ACHN (cell line): ENCODE measurements at regions not wholly inside any gene's neighbourhood (a gene's known extent, or its start where the extent isn't known, plus 50 kb on each side); places are given as distances from the start of the nearest gene placed in this dataset.
"Not testable (repeated sequence)": the region's sequence is repeated elsewhere in the genome, so short reads cannot be mapped to it uniquely, and the experiment has no call there.

Experiments used
- DNase-seq: peaks from one replicate; pipeline ENCODE4 v3.0.0-alpha.2; 2015
- in situ Hi-C: cut with HindIII; loops from 2 replicates; pipeline ENCODE4 v1.10.0; 2017; ENCODE audit warnings: low sequenced_read_pairs, low pct_ligation_motif_present, low pct_unique_long_range_greater_than_20kb

GRCh38 chr4:15202481-15202880, 200.2 kb downstream of the CPEB2 start:
- no peak for DNase-seq
- in situ Hi-C loops, result no loop called here

- in situ Hi-C loops, DNase-seq: not testable (repeated sequence)
These were observed 204.2 kb downstream of the CPEB2 start for GRCh38 chr4:15206526-15206925.

DNA sequence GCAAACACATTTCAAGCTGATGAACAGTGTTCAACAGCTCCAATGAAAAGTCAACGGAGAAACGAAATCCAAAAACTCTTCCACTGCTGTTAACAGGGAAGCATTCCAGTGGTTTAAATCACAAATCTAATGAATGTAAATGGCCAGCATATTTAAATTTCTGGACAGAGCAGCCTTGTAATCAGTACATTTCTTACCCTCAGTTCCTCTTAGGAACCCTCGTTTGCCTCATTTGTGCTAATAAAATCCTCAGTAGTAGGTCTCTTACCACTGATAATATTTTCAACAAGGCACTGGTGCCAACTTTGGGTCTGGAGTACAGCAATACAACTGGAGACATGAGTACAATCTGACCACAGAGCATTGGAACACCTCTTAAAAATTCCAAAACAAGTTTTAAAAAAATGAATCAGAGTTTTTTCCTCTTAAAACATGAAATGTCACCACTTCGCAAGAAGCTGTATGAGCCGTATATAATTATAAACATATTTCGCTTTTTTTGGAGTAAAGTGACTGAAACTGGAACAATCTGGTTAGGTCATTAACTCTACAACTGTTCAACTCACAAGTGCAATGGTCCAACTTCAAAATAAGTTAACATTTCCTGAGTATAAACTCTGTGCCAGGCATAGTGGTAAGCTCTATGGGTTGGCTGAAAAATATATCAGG, 211.2 kb downstream of the CPEB2 start:
- no peak for DNase-seq
- in situ Hi-C loops, result no loop called here

DNA sequence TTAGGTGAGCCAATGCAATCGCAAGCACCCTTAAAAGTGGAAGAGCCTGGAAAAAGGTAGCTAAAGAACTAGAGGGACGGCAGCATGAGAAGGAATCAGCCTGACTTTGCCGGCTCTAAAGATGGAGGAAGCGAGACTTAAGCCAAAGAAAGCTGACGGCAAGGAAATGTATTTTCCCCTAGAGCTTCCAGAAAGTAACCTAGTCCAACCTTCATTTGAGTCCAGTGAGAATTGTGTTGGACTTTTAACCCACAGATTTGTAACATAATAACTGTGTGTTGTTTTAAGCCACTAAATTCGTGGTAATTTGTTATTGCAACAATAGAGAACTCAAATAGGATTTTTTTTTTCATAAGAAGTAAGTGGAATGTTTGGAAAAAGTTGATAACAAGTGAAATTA, 212.7 kb upstream of the C1QTNF7 start:
- in situ Hi-C loops, result no loop called here
- DNase-seq, result no peak

- DNase-seq, result no peak
- in situ Hi-C loops, result no loop called here
These were observed 201.6 kb upstream of the C1QTNF7 start for GRCh38 chr4:15226203-15226602.

DNA sequence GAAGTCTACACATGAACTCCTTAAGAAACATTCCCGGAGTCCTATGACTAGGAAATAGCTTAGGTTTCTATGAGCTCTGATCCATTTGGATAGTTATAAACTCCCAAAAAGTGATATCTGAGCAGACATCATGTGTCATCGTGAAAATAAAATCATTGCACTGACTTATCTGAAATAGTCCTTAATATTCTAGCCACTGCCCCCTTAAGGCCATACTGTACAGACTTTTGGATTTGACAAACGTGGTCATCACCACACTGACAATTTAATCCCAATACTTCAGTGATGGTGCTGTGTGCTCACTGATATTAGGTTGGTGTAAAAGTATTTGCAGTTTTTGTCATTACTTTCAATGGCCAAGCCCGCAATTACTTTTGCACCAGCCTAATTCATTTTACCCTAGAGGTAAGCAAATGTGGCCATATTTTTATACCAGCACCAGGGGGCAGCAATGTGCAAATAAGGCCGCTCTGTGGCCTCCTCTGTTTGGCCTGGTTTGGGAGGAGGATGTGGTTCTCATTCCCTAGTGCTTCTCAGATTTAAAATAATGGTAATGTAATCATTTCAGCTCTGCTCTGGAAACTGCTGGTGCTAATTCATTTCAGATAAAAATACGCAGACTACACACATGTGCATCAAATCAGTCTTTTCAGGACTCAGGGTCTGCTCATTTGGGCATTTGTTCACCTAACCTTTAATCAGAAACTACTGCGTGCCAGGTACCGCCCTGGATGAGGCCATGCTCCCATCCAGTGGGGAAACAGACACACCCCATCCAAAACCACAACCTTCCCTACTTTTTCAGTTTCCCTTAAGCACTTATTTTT, 196.4 kb upstream of the C1QTNF7 start:
- DNase-seq, result peak; percentile 69
- in situ Hi-C loops, result no loop called here

DNA sequence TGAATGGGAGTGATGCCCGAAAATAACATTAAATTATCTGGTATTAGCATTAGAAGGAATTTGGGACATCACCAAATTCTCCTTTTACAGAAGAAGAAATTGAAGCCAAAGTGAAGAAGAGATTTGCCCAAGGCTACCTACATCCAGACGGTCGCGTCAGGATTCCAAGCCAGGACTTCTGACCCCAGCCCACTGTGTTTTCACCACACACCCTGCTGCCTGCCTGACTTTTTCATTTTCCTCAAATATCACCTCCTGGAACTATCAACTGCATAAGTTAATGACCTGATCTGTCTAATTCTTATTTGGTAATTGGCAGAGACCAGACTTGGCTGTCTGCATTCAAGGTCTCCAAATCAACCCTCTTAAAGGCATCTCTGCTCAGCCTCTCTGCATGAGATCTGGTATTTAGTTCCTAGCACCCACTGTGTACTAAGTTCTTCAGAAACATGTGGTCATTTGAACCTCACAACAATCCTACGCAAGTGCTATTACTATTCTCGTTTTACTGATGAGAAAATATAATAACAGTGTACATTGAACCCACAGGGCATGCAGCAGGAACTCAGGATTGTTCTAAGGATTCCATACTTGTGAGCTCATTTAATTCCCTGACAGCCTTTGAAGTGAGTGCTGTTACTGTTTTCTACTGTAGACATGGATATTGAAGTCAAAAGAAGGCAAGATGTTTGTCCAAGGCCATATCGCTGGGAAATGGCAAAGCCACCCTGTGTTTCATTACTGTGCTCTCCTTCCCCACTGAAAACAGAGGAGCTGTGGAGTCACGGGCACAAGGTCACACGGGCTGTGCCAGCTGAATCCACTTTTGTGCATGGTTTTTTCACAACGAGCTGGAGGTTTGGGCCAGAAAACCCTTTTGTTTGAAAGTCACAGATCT, 195.2 kb upstream of the C1QTNF7 start:
- in situ Hi-C loops, result no loop called here
- no peak for DNase-seq

DNA sequence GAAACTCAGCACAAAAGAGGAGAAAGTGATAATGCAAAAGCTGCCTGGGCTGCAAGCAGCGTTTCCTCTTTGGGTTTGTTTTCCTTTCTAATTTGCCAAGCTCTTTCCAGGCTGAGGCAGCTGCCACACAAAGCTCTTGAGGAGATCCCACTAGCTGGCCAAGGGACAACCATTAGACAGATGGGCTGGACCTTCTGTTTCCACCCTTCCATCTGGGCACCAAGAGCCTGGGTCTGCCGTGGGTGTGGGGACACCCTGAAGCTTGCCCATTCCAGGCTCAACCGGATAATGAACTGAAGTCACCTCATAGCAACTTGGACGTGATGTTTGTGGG, 194.6 kb upstream of the C1QTNF7 start:
- no peak for DNase-seq
- in situ Hi-C loops, result no loop called here

DNA sequence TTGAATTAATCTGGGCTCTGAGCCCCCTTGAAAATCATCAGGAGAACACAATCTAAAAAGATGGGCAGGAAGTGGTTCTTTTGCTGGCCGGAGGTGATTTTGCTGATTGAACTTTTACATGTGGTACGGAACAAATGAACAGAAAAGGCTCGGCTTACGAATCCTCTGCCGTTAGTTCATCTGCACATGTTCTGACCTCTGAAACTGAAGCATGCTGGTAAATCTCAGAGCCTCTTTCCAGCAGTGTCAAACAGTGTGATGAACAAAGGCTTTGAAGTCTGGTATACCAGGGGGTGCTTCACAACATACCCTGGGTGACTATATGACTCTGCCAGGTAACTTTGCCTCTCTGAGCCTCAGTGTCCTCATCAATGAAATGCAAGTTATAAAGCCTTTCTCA, 194.2 kb upstream of the C1QTNF7 start:
- in situ Hi-C loops, result no loop called here
- DNase-seq, result no peak

- in situ Hi-C loops, result no loop called here
- no peak for DNase-seq
These were observed 193.5 kb upstream of the C1QTNF7 start for GRCh38 chr4:15234116-15234855.

DNA sequence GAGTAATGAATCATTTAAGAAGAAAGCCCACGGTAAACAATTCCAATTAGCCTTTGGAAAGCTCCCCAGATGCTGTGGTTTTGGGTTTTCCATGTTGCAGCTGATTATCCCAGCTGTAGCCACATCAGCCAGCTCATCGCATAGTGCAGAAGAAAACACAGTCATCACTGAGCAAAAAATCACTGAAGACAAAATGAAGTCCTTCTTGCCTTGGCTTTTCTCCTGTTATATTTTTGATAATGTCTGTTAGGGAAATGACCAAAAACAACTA, 193.0 kb upstream of the C1QTNF7 start:
- in situ Hi-C loops, result no loop called here
- DNase-seq, result no peak

- DNase-seq, result no peak
- in situ Hi-C loops, result no loop called here
These were observed 192.7 kb upstream of the C1QTNF7 start for GRCh38 chr4:15235135-15235534.

DNA sequence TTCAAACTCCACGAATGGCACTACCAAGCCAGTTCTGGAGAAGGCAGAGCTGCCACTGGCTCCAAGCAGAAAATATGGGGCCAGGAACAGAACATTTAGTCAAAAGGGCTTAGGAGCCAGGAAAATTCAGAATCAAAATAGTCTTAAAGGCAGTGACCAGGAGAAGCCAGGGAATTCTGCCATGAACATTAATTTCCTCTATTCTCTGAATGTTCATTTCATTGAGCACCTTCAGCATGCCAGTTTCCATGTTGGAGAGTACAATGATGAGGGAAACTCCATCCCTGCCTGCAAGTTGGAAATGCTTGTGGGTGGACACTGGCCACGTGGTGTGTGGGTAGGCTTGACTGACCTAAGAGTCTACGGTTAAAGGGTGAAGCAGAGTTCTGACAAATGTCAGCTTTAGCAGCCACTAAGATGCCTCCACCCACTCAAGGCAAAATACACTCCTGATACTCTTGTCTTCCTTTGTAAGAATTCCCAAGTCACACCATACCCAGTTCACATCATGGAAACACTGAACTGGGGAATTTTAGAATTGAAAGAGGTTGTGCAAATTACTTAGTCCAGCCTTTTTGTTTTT, 190.1 kb upstream of the C1QTNF7 start:
- DNase-seq, result no peak
- in situ Hi-C loops, result no loop called here

DNA sequence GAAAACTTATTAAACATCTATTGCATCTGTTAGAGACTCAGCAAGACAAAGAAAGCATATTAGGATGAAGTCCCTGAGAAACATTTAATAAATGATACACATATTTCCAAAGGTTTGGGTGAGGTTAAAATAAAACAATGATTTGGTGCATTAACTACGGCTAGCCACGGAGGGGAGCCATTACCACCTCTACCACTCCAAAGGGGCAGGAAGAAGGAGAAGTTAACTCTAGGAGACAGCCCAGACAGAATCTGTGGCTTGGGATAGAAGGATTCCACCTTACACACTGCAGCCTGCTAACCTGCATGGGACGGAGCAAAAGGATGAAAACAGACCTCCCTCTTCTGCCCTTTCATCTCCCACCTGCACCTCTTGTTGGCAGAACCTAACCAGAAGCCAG, 189.1 kb upstream of the C1QTNF7 start:
- in situ Hi-C loops, result no loop called here
- DNase-seq, result peak; percentile 35

- no peak for DNase-seq
- in situ Hi-C loops, result no loop called here
These were observed 188.0 kb upstream of the C1QTNF7 start for GRCh38 chr4:15239866-15240265.

DNA sequence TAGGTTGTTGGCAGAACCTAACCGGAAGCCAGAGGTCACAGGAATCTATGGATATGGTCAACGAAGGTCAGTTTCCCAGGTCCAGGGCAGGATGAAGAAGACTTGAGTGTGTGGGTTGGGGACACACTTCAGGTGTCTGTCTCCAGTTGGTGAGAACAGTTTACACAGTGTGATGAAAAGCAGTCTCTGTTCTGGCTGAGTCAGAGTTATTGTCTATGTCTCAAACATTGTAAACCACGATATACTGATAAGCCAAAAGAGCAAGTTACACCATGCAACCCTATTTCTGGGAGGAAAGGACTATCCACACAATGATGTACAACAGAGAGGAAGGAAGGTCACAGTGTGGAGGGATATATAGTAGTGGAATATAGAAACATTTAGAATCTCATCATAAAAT, 187.1 kb upstream of the C1QTNF7 start:
- in situ Hi-C loops, result no loop called here
- DNase-seq, result no peak

DNA sequence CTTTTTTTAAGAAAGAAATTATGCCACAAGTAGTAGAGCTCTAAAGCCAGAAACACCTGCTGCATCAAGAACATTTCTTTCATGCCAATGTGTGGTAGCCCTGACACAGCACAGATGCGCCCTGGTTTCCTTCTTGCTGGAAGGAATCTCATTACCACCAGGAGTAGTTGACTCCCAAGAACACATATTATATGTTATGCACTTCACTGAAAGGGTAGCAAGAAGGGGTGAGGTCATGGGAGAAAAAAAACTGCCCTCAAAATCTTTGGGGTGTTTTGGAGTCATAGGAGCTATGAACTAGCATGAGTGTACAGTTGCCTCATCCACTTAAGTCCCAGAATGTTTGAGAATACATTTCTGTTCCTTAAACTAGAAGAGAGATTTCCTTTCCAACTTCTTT, 185.8 kb upstream of the C1QTNF7 start:
- in situ Hi-C loops, result no loop called here
- no peak for DNase-seq

DNA sequence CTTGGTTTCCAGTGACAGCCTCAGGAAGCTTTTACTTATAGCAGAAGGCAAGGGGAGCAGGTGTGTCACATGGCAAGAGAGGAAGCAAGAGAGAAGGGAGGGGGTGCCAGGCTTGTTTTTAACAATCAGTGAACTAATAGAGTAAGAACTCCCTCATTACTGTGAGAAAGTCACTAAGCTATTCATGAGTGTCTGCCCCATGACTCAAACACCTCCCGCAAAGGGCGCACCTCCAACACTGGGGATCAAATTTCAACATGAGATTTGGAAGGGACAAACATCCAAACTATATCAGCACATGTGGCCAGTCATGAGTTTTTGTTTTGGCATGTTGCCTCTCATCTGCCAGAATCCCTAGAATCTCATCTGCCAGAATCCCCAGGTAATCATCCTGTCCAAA, 183.5 kb upstream of the C1QTNF7 start:
- in situ Hi-C loops, result no loop called here
- DNase-seq, result no peak
